GM12878 (cell line): ENCODE measurements at regions not wholly inside any gene's neighbourhood (a gene's known extent, or its start where the extent isn't known, plus 50 kb on each side); places are given as distances from the start of the nearest gene placed in this dataset.

ENCODE experiments used
- BACH1 ChIP-seq: fragments of 450-650 bp; IDR thresholded peaks from 2 replicates; pipeline ENCODE4 v1.6.1; 2017; ENCODE audit warnings: mild to moderate bottlenecking, borderline replicate concordance
- CHD2 ChIP-seq: IDR thresholded peaks from 2 replicates; pipeline ENCODE4 v1.6.1; 2011; ENCODE audit warnings: low read depth, low read length, improper control_type of control experiment, borderline replicate concordance
- CTCF ChIP-seq, 3 experiments: IDR thresholded peaks in 2 of 3; conservative IDR thresholded peaks in 1 of 3; 2 replicates each; pipeline ENCODE4 v1.5.1; 2011; ENCODE audit warnings: low read depth in 3 of 3, low read length in 3 of 3, mild to moderate bottlenecking in 3 of 3, control low read depth in 2 of 3, moderate library complexity in 2 of 3, inconsistent platforms in 1 of 3, mixed read lengths in 1 of 3; ENCODE audit not compliant: control insufficient read depth in 2 of 3, insufficient read depth in 1 of 3; ENCODE audit errors: extremely low read depth in 1 of 3
- EED ChIP-seq: sonication (generic); IDR thresholded peaks from 2 replicates; pipeline ENCODE4 v1.6.1; 2016; ENCODE audit warnings: antibody characterized with exemption, low read depth
- EZH2 ChIP-seq: IDR thresholded peaks from 2 replicates; pipeline ENCODE4 v1.6.1; 2012; ENCODE audit warnings: low read depth, mild to moderate bottlenecking, control low read depth, inconsistent platforms, low read length, borderline replicate concordance; ENCODE audit not compliant: control insufficient read depth
- FOS ChIP-seq: IDR thresholded peaks from 3 replicates; pipeline ENCODE4 v1.6.1; 2011; ENCODE audit warnings: borderline replicate concordance; ENCODE audit not compliant: insufficient read length; ENCODE audit errors: extremely low read depth
- MAX ChIP-seq: IDR thresholded peaks from 2 replicates; pipeline ENCODE4 v1.6.1; 2012; ENCODE audit warnings: low read depth, low read length, improper control_type of control experiment
- MXI1 ChIP-seq: fragments of 150-350 bp; IDR thresholded peaks from 2 replicates; pipeline ENCODE4 v1.6.1; 2011; ENCODE audit warnings: low read depth, mild to moderate bottlenecking, inconsistent platforms, low read length, improper control_type of control experiment
- RCOR1 ChIP-seq: conservative IDR thresholded peaks from 2 replicates; pipeline ENCODE4 v1.6.1; 2012; ENCODE audit warnings: low read depth, low read length, improper control_type of control experiment
- ZNF592 ChIP-seq: fragments of 450-650 bp; IDR thresholded peaks from 2 replicates; pipeline ENCODE4 v1.6.1; 2017; ENCODE audit warnings: mild to moderate bottlenecking, moderate library complexity

- TF ChIP-seq CTCF (IDR thresholded peaks at IDR 0.05 in 2 of 3, conservative IDR thresholded peaks at IDR 0.05 in 1 of 3; ENCODE audit: control insufficient read depth in 2 of 3, extremely low read depth in 1 of 3, insufficient read depth in 1 of 3, low read depth in 3 of 3, low read length in 3 of 3) (no peak), EZH2 (no peak), CHD2 (no peak), RCOR1 (no peak), BACH1 (no peak), MXI1 (no peak), EED (no peak), MAX (no peak), ZNF592 (no peak), FOS (no peak)
Observed at GRCh38 chr13:39244561-39245230, 206.4 kb downstream of the NHLRC3 start.
